GM20431 (cell line): ENCODE measurements at regions not wholly inside any gene's neighbourhood (a gene's known extent, or its start where the extent isn't known, plus 50 kb on each side); places are given as distances from the start of the nearest gene placed in this dataset.

Source experiments
- in situ Hi-C: fragments of 300-500 bp; cut with MseI, MboI; formaldehyde crosslinking; loops from one replicate; pipeline ENCODE4 v1.15.0; 2020; ENCODE audit warnings: low sequenced_read_pairs; ENCODE audit not compliant: unreplicated experiment

DNA sequence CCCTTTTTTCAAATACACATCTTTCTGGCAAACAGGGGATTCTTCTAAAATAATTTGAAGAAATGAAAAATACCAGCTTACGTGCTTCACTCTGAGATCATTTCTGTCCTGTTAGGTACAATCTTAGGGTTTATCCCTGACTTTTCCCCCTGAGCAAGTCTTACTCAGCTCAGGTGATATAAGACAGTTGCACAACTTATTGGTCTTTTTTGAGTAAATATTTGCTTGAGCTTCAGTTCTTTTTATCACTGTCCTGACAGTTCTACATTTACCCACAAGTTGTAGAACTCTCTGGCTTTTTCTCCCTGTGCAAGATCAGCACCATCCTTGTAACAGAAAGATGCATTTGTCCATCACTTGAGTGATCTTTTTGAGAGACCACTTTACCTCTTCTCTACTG, 84.9 kb downstream of the MID1IP1 start:
- in situ Hi-C loops: no loop called here

DNA sequence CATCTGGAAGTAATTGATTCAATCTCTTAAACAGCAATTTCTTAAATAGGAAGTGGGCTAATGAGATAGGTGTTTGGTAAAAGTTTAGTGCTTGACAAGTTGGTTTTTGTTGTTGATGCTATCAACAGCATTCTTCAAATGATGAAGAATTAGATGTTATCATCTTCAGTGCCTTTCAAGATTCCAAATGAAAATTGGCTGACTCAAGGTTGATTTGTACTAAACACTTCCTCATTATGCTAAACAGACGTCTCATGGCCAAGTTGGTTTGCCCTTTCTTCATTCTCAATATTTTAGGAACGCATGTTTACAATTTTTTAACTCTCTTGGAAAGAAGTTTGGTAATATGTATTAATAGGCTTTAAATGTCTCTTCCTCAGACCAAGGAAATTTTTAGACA, 86.0 kb downstream of the MID1IP1 start:
- in situ Hi-C loops: no loop called here

DNA sequence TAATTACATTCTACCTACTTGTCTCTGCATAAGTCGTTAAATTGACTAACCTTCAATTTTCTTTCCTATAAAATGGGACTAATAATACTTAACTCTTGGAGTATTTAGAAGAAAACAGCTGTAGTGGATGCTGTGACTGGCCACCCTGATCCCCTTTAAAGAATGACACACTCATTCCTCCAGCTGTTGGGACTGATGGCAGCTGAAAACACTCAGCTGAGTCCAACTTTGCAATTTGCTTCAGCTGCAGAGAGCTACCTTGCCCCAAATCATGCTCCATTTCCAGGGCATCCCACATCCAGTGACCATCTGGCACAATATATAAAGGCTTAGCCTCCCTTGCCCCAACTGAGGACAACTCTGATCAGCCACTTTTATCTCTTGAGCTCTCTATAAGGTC, 89.1 kb downstream of the MID1IP1 start:
- in situ Hi-C loops: no loop called here

DNA sequence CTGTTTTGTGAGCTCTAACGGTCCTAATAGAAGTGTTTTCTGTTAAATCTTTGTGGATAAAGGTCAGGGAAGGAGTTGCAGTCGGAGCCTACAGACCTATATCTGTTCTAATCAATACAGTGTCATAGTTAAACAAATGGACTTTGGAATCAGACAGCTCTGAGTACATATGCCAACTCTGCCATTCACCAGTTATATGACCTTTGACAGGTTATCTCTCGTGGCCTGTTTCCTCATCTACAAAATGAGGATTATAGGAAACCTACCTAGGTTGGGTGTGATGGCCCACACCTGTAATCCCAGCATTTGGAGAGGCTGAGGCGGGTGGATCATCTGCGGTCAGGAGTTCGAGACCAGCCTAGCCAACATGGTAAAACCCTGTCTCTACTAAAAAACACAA, 89.7 kb downstream of the MID1IP1 start:
- in situ Hi-C loops: no loop called here

DNA sequence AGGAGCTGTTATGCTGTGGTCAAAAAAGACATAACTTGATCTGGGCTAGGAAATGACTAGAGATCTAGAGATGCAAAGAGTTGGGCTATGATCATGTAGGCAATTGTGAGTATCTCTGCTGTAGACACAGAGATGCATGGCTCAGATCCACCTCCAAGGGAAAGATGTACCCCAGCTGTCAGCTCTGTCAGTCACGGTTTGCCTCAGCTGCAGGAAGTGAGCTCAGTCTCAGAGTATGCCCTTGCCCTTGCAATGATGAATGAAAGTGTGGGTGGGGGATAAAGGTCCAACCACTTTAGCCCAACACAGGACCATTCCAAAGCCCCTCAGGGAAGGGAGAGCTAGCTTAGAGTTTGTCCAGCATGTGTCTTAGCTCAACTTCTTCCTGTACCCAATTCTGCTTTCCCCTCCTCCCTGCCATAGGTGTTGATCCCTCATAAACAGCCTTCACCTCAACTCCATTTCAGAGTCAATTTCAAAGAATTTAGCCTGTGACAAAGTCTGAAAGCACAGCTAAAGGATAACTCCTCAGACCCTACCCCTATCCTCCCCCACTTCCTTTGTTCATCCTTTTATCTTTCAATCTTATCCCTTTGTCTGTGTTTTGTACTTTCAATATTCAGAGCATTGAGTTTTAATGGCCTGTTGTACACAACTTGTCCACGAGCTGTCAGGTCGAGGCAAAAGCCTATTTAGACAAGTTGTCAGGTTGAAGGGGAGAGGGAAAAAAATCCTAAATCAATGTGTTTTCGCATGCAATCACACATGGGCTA, 90.6 kb downstream of the MID1IP1 start:
- in situ Hi-C loops: no loop called here

DNA sequence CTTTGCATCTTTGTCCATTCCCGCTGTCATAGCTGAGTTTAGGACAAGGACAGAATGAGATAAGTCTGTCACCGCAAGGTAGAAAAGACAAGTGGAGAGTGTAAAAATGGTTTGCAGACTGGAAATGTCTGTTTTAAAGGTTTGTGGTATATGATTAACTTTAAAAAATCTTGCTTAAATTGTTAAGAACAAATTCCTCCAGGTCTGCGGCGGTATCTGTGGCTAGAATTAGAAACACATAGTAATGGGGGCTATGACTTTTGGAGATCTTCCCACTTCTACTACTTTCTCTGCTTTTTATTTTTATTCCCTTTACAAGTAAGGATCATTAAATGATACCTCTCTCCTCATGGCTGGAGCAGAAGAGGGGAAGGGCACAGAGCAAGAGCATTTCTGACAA, 92.2 kb downstream of the MID1IP1 start:
- in situ Hi-C loops: no loop called here

DNA sequence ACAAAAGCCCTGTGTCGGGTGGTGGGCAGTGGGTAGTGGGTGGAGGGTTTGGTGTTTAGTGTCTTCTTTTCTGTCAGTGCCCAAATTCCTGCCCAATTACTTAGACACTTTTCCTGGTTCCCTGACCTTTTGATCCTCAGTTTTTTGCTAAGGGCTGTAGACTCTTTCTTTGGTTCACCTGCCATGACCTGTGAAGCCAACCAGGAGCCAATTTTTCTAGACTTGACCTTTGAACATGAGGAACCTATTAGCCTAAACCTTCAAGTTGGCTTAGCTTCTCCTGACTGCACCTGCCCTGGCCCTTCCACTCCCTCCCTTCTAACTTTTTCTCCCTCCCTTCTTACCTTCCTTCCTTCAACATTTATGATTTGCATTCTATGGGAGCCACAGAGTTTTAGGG, 94.5 kb downstream of the MID1IP1 start:
- in situ Hi-C loops: no loop called here

DNA sequence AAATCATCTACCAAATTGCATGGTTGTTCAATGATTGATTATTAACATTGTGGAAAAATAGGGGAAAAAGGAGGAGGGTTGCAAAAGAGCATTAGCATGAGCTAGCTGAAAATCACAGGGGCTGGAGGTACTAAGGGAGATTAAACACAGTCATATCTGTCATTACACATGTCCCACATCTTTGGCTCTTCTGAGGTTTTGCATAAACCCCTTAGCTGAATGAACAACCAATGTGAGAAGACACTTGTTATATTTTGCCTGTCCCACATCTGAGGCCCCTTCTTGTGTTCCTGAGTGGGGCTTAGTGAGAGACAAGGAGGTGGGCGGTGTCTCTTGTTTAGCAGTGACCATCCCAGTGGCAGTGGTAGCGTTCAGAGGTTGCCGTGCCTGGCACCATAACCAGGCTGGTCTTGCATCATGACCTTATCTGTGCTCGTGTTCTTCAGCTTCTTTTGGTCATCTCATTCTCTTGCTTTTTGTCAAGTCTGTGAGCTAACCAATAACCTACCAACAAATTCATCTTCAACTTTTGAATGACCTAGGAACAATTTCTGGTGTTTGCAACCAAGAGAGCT, 95.6 kb downstream of the MID1IP1 start:
- in situ Hi-C loops: no loop called here

DNA sequence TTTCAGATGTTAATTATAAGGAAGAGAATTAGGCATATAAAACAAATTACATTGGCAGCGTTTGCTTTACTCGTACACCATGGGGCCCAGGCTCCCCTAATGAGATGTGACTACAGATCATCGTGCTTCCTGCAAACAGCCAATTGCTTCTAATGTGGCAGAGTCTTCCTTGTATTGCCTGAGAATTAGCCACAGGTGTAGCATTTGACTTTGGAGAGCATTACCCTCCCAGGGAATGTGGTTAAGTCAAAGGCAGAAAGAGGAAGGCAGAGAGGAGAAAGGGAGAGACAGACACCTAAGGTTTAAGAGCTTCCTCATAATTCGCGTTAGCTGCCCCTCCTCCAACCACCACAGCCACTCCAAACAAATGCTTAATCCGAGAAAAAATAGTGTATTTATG, 97.0 kb downstream of the MID1IP1 start:
- in situ Hi-C loops: no loop called here

DNA sequence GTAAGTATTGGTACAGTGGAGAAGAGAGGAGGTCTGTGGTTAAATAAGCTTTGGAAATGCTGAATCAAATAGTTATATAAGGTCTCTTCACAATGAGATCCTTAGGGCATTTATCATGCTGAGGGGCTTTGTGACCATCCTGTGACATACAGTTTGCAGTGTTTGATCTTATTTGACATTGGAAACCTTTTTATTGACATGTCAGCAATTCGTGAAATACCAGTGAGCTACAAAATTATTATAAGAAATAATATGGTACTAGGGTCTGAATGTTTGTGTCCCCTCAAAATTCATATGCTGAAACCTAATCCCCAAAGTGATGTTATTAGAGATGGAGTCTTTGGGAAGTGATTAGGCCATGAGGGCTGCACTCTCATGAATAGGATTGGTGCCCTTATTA, 98.4 kb downstream of the MID1IP1 start:
- in situ Hi-C loops: no loop called here

DNA sequence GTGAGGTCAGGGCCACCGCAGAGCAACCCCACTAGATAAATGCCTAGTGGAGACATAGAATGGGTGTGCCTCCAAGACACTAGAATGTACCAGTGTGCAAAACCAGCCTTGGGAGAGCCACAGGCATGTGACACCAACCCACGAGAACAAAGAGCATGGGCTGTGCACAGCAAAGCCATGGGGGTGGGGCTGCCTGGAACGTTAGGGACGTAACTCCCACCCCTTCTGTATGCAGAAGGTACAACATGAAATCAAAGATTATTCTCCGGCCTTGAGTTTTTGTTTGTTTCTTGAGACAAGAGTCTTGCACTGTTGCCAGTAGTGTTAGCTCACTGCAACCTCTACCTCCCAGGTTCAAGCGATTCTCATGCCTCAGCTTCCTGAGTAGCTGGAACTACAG, 99.5 kb downstream of the MID1IP1 start:
- in situ Hi-C loops: no loop called here

DNA sequence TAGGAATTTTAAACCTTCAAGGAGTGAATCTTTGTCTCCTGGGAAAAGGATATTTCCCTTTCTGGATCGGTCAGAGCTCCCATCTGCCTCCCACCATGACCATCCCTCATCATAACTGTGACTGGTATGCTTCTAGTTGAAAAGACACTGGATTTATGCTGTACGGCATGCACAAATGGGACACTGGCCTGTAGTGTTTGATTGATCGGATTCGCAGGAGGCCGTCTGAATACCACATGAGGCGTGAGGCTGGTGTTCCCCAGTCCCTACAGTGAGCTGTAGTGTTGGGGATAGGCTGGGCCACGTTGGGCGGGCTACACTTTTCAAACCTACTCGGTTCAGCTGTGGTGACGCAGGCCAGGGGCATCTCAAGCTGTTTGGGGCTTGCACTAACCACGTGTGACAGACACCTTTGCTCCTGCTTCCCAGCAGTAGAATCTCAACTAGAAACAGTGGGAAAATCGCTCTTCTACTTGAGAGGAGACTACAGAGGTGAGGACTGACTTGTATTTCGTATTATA, 101.8 kb downstream of the MID1IP1 start:
- in situ Hi-C loops: no loop called here

DNA sequence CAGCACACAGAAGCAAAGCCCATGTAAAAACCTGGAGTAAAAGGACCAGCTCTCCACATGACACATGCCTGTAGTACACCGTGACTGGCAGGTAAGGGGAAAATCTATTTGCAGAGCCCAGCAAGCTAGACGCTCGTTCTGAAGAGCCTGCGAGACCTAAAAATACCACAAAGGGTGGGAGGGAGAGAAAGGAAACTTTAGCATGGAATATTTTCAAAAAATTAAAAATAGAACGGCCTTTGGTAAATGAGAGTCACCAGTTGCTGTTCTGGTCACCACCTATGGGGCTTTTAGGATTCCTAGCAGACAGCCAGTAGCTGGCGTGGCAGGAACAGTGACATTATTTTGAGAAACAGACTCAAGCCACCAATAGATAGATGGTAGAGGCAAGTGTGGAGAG, 115.5 kb downstream of the MID1IP1 start:
- in situ Hi-C loops: no loop called here

DNA sequence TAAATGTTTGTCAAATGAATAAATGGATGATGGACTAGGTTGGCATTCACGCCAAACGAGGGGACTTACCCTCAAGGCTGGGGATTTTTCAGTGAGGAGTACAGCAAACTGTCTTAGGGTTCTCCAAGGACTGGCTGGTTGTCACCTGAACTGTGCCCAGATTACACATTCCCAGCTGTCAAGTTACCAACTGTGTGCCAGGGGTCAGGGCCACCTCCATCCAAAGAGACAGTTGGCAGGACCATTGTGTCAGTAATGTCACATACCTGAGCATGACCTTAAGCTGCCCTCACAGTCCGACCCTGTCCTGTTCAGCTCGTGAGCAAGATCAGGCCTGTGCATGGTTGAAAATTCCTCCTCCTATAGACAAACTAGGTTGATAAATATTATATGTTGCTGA, 116.7 kb downstream of the MID1IP1 start:
- in situ Hi-C loops: no loop called here

DNA sequence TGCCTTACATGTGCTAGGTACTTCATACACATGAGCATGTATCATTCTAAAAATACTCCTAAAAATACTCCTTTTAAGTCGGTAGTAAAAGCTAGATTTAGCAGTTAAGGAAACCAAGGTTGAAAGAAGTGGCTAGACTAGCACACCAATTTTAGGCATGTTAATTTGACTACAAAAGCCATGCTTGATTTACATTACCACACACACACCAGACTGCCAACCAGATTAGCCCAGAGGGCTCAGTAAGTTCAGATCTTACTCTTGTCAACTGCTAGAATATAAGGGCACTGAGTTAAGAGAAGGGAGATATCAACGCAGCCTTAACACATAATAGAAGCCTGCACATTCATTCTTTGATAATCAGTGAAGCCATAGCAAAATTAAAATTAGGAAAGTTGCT, 117.9 kb downstream of the MID1IP1 start:
- in situ Hi-C loops: no loop called here

DNA sequence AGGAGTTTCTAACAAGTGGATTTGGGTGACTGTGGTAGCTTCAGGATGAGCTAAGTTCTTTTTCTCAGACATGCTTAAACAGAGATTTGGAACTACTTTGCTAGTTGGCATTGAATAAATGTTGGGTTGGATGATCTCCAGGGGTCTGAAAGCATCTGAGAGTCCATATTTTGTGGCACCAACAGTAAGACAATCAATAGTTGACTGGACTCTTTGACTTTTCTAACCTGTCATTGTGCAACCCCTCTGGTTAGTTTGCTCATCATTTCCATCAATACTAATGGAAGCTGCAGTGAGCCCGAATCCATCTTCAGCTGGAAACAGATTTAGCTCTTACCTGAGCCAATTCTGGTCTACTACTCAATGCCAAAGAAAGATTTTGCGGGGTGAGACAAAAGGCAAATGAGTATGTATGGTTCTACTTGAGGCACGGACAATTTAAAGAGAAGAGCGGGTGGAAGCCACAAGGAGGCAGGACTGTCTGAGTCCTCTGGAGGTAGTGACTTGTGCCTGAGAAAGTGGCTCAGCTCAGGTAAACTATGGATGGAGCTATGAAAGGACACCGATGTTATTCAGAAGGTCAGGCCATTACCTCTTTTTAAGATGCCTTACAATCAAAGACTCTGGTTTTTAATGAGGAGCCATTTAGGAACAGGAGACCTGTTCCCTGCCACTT, 118.7 kb downstream of the MID1IP1 start:
- in situ Hi-C loops: no loop called here

DNA sequence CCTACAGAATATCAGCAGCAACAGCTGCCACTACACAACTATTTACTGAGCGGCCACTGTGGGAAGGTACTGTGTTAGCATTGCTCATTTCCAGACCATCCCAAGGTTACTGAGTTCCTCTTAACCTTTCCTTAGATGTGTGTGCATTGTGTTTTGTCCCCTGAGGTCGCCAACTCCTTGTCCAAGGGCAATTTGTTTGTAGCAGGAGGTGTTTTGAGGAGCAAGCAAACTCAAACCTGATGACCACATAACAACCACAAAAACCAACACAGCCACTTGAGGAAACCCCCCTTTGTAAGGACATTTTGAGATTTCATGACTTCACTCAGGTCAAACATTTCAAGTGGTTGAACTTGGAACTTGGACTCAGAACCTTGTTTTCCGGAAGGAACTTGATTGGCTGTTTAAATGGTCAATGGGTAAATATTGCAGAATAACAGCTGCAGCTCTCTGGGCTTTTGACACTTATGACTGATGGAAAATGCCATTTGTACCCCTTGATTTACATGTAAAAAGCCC, 122.3 kb downstream of the MID1IP1 start:
- in situ Hi-C loops: no loop called here

DNA sequence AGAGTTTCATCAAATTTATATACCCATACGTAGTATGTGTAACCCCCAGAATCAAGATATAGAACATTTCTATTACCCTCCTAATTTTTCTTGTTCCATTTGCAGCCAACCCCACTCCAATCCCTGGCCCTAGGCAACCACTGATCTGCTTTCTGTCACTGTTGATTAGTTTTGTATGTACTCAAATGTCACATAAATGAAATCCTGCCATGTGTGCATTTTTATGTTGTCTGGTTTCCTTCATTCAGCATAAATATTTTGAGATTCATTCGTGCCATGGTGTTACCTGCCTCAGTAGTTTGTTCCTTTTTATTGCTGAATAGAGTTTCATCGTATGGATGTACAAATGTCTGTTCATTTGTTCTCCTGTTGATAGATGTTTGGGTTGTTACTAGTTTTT, 126.3 kb downstream of the MID1IP1 start:
- in situ Hi-C loops: no loop called here

DNA sequence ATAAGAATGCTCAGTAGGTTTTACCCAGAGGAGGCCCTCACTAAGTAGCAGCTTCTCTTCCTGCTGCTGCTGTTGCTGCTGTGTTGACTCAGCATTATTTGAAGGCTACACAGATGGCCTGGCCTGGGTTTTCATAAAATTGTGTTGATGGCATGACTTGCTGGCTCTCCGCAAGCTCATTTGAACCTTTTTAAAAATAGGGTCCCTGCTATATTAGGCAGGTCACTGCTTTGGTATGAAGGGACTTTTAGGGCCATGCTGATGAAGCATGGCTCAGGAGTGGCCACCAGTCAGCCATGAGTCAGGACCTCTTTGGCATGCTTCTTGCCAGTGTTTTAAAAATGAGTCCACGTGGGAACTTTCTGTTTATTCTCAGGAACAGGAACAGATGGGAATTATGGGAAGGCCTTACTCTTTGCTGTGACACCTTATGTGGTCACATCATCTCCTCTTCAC, 128.7 kb downstream of the MID1IP1 start:
- in situ Hi-C loops: no loop called here

DNA sequence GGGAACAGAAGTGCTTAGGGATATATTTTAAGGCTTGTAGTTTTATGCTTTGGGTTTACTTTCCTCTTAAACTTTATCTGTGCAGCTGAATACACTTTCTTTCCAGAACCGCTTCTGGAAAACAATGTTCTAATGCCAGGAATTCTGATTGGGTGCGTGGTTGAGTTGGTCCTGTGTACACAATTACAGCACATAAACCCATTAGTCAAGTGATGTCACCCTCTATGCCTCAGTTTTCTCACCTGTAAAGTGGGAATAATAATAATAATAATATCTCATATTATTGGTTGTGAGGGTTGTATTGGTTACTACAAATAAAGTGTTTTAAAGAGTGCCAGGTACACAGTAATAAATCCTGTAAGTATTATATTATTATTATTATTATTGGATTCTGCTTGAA, 129.2 kb downstream of the MID1IP1 start:
- in situ Hi-C loops: no loop called here

DNA sequence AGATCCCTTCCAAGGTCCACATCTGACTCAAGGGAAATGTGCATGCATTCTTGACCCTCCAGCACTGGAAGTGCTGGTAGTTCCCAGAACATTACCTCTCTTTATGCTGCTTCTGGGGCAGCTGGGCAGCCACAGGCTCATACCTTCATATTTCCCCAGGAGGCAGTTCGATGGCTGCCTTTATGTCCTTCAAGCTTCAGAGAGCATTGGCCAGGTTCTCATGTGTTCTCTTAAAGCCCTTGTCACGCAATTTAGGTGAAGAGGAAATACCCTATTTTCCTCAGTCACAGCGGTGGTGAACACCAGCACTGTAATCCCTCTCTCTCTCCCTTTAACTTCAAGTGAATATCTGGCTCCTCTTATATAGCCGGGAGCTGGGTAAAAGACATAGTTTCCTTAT, 134.3 kb downstream of the MID1IP1 start:
- in situ Hi-C loops: no loop called here
